ENCODE measurements at regions not wholly inside any gene's neighbourhood (a gene's known extent, or its start where the extent isn't known, plus 50 kb on each side); places are given as distances from the start of the nearest gene placed in this dataset.
"Not testable (repeated sequence)": the region's sequence is repeated elsewhere in the genome, so short reads cannot be mapped to it uniquely, and the experiment has no call there.

GRCh38 chr18:73043211-73043610 lies 175.4 kb upstream of the NETO1 start:
- no peak for DNase-seq

GRCh38 chr18:73040247-73040646 lies 172.5 kb upstream of the NETO1 start:
- no peak for DNase-seq

GRCh38 chr18:73038336-73038735 lies 170.5 kb upstream of the NETO1 start:
- DNase-seq = no peak

- DNase-seq = no peak
Measured at GRCh38 chr18:73023975-73024374, 156.2 kb upstream of the NETO1 start.

GRCh38 chr18:73009691-73010090 lies 141.9 kb upstream of the NETO1 start:
- DNase-seq = peak; percentile 21

- DNase-seq = peak; percentile 10
Measured at GRCh38 chr18:73007915-73008308, 140.1 kb upstream of the NETO1 start.

- DNase-seq = peak; percentile 18
Measured at GRCh38 chr18:73007195-73007914, 139.6 kb upstream of the NETO1 start.

- peak; percentile 17 for DNase-seq
Measured at GRCh38 chr18:73006331-73006730, 138.5 kb upstream of the NETO1 start.

GRCh38 chr18:73004260-73004659 lies 136.5 kb upstream of the NETO1 start:
- DNase-seq = no peak

GRCh38 chr18:72999971-73000607 lies 132.3 kb upstream of the NETO1 start:
- DNase-seq = no peak

- no peak for DNase-seq
Measured at GRCh38 chr18:72995558-72995957, 127.8 kb upstream of the NETO1 start.

- no peak for DNase-seq
Measured at GRCh38 chr18:72993250-72993649, 125.5 kb upstream of the NETO1 start.

GRCh38 chr18:72991379-72991778 lies 123.6 kb upstream of the NETO1 start:
- no peak for DNase-seq

GRCh38 chr18:72987570-72987969 lies 119.8 kb upstream of the NETO1 start:
- not testable (repeated sequence) for DNase-seq

- no peak for DNase-seq
Measured at GRCh38 chr18:72986103-72986502, 118.3 kb upstream of the NETO1 start.

- DNase-seq = no peak
Measured at GRCh38 chr18:72985686-72986085, 117.9 kb upstream of the NETO1 start.

GRCh38 chr18:72984290-72984689 lies 116.5 kb upstream of the NETO1 start:
- DNase-seq = no peak

- no peak for DNase-seq
Measured at GRCh38 chr18:72973841-72974240, 106.1 kb upstream of the NETO1 start.

- no peak for DNase-seq
Measured at GRCh38 chr18:72965616-72966015, 97.8 kb upstream of the NETO1 start.

- DNase-seq = not testable (repeated sequence)
Measured at GRCh38 chr18:72958195-72958594, 90.4 kb upstream of the NETO1 start.

- no peak for DNase-seq
Measured at GRCh38 chr18:72948439-72948838, 80.7 kb upstream of the NETO1 start.

GRCh38 chr18:72942766-72943165 lies 75.0 kb upstream of the NETO1 start:
- DNase-seq = no peak

- peak; percentile 47 for DNase-seq
Measured at GRCh38 chr18:72940986-72941385, 73.2 kb upstream of the NETO1 start.

GRCh38 chr18:72940509-72940908 lies 72.7 kb upstream of the NETO1 start:
- no peak for DNase-seq

- DNase-seq = peak; percentile 7
Measured at GRCh38 chr18:72935744-72936143, 68.0 kb upstream of the NETO1 start.
